HFFc6 (cell line): ENCODE measurements at regions not wholly inside any gene's neighbourhood (a gene's known extent, or its start where the extent isn't known, plus 50 kb on each side); places are given as distances from the start of the nearest gene placed in this dataset.

Experiments
- DNase-seq: peaks from one replicate; pipeline ENCODE4 v3.0.0-alpha.2; 2018
- H3K27ac Mint-ChIP-seq: 2 replicates; pipeline ENCODE4 v1.8.0; 2020; ENCODE audit warnings: mild to moderate bottlenecking, mixed read lengths
- H3K27me3 Mint-ChIP-seq: 2 replicates; pipeline ENCODE4 v1.8.0; 2021; ENCODE audit warnings: mild to moderate bottlenecking, moderate library complexity, mixed read lengths; ENCODE audit not compliant: insufficient read depth
- H3K36me3 Mint-ChIP-seq: 2 replicates; pipeline ENCODE4 v1.8.0; 2021; ENCODE audit warnings: low read depth, mixed read lengths
- H3K4me1 Mint-ChIP-seq: 2 replicates; pipeline ENCODE4 v1.8.0; 2020; ENCODE audit warnings: low read depth, mixed read lengths
- H3K4me3 Mint-ChIP-seq: 2 replicates; pipeline ENCODE4 v1.8.0; 2020; ENCODE audit warnings: mild to moderate bottlenecking, moderate library complexity, mixed read lengths
- H3K9me3 Mint-ChIP-seq: 2 replicates; pipeline ENCODE4 v1.8.0; 2020; ENCODE audit warnings: mild to moderate bottlenecking, mixed read lengths
- TF ChIP-seq, protein P1 (sequence below): fragments of 200-600 bp; sonication (generic); IDR thresholded peaks from 2 replicates; pipeline ENCODE4 v1.5.0; 2021; ENCODE audit warnings: antibody characterized with exemption, mild to moderate bottlenecking

DNA sequence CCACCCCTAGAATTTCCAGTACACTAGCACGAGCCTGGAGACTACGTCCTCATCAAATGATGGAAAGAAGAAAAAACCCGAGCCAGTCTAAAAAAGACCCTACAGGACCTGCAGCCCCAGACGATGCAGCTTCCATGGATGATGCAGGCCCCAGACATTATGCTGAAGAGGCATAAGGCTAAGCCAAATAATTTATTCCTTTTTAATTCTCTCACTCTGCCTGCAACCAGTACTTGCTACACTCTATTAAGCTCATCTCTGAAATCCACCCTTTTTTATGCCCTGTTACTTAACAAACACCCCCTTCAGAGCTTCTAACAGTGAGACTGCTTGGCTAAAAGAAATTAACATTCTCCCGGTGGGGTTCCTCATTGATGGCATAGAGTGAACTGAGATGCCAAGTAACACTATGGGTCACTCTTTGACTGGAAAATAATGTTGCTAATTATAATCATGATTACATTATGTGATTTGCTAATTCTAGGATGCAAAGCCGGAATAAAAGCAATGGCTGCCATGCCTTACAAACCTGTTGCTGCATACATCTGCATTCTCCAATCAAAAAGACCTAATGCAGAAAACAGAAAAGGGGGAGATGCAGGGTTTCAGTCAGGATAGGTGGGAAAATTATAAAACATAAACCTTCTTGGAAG lies 1462.4 kb downstream of the UQCRFS1 start:
- Mint-ChIP-seq H3K4me1 (no peaks in the 10 kb centered on the region), H3K27me3 (peaks cover 2% of the 10 kb centered on the region), H3K36me3 (no peaks in the 10 kb centered on the region), H3K9me3 (peaks cover 4% of the 10 kb centered on the region; the same call in 1 of the 2 replicates), H3K27ac (no peak overlapping the region), H3K4me3 (no peak overlapping the region)
- TF ChIP-seq, protein P1, sequence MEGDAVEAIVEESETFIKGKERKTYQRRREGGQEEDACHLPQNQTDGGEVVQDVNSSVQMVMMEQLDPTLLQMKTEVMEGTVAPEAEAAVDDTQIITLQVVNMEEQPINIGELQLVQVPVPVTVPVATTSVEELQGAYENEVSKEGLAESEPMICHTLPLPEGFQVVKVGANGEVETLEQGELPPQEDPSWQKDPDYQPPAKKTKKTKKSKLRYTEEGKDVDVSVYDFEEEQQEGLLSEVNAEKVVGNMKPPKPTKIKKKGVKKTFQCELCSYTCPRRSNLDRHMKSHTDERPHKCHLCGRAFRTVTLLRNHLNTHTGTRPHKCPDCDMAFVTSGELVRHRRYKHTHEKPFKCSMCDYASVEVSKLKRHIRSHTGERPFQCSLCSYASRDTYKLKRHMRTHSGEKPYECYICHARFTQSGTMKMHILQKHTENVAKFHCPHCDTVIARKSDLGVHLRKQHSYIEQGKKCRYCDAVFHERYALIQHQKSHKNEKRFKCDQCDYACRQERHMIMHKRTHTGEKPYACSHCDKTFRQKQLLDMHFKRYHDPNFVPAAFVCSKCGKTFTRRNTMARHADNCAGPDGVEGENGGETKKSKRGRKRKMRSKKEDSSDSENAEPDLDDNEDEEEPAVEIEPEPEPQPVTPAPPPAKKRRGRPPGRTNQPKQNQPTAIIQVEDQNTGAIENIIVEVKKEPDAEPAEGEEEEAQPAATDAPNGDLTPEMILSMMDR, result no peak
- no peak for DNase-seq

DNA sequence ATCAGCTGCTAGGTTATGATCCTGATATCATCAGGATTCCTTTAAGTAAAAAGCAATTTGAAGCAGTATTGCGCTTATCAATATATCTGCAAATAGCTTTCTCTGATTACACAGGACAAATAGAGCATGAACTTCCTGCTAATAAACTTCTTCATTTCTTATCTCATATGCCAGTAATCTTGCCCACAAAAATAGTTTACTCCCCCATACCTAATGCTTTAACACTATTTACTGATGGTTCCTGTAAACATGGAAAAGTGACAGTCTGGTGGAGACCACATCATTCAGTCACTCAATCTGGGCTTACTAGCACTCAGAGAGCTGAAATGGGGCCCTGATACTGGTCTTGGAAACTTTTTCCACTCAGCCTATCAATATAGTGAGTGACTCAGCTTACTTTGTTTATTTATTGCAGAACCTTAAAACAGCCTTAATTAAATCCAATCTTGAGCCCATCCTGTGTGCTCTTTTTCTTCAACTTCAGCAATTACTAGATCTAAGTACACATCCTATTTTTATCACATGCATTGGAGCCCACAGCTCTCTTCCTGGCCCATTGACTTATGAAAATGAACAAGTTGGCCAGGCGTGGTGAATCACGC lies 1464.3 kb downstream of the UQCRFS1 start:
- peaks cover 2% of the 10 kb centered on the region for H3K36me3 Mint-ChIP-seq
- no peak for DNase-seq
- H3K4me1 Mint-ChIP-seq, result no peaks in the 10 kb centered on the region
- H3K4me3 Mint-ChIP-seq, result no peak overlapping the region
- peaks cover 4% of the 10 kb centered on the region; the same call in 1 of the 2 replicates for H3K9me3 Mint-ChIP-seq
- H3K27ac Mint-ChIP-seq, result no peak overlapping the region
- TF ChIP-seq, protein P1, result no peak
- peaks cover 2% of the 10 kb centered on the region for H3K27me3 Mint-ChIP-seq

DNA sequence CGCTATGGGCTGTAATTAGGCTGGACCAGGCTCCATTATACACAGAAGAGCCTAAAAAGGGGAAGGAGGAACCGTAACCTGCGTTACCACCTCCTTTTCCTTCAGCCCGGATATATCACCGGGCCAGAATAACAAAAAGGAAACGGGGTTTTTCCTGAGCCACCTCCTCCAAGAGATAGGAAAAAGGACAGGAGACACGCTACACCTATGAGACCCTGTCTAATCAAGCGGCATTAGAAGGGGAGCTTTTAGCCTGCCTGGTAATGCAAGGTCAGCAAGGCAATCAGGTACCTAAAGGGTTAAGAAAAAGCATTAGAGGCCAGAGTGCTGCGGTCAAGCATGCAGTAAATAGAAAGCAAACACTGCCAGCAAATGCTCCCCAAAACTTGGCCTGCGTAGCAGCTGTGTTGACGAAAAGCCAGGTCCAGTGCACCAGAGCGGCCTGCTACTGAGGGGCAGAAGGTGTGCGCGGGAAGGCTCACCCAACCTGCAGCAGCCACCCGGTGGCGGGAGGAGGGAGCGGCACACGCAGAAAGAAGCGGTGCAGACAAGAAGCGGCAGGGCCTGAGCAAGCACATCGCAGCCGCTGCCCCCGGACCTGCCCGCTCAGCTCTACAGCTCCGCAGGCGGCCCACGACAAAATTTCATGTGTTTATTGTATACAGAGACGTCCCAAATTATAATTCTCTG lies 1466.1 kb downstream of the UQCRFS1 start:
- no peak overlapping the region for H3K4me3 Mint-ChIP-seq
- peaks cover 4% of the 10 kb centered on the region; the same call in 1 of the 2 replicates for H3K9me3 Mint-ChIP-seq
- no peaks in the 10 kb centered on the region for H3K4me1 Mint-ChIP-seq
- DNase-seq, result no peak
- peaks cover 9% of the 10 kb centered on the region for H3K36me3 Mint-ChIP-seq
- TF ChIP-seq, protein P1, result peak; percentile 26; the same call in 1 of the 2 replicates
- H3K27ac Mint-ChIP-seq, result no peak overlapping the region
- H3K27me3 Mint-ChIP-seq, result peaks cover 2% of the 10 kb centered on the region; the same call in 1 of the 2 replicates

DNA sequence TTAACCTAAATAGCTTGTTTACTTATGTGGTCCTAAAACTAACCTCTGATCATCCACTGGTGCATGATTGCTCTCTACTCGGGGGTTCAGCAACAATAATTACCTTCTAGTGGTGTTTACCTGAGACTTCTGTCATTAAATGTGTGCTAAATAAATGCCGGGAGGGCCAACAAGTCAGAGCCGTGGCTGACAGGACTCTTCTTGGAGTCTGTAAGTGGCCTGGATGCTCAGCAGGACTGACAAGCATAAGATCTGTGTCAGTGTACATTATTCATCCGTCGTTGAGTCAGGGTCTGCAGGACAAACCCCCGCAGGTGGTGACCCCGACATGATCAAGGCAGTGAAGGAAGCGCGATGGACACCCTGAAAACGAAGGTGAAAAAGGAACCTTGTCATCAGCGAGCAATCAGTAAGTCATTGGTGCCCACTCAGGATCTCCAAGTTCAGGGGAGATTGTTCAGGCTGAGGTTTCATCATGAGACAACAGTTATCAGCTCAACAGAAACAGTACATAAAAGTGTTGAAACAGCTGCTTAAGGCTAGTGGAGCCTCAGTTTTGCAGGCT lies 1466.9 kb downstream of the UQCRFS1 start:
- no peak for DNase-seq
- Mint-ChIP-seq H3K27me3 (peaks cover under 1% of the 10 kb centered on the region; the same call in 1 of the 2 replicates), H3K4me1 (no peaks in the 10 kb centered on the region), H3K9me3 (peaks cover 1% of the 10 kb centered on the region; the same call in 1 of the 2 replicates), H3K27ac (no peak overlapping the region), H3K36me3 (peaks cover 12% of the 10 kb centered on the region), H3K4me3 (no peak overlapping the region)
- TF ChIP-seq, protein P1, result no peak

DNA sequence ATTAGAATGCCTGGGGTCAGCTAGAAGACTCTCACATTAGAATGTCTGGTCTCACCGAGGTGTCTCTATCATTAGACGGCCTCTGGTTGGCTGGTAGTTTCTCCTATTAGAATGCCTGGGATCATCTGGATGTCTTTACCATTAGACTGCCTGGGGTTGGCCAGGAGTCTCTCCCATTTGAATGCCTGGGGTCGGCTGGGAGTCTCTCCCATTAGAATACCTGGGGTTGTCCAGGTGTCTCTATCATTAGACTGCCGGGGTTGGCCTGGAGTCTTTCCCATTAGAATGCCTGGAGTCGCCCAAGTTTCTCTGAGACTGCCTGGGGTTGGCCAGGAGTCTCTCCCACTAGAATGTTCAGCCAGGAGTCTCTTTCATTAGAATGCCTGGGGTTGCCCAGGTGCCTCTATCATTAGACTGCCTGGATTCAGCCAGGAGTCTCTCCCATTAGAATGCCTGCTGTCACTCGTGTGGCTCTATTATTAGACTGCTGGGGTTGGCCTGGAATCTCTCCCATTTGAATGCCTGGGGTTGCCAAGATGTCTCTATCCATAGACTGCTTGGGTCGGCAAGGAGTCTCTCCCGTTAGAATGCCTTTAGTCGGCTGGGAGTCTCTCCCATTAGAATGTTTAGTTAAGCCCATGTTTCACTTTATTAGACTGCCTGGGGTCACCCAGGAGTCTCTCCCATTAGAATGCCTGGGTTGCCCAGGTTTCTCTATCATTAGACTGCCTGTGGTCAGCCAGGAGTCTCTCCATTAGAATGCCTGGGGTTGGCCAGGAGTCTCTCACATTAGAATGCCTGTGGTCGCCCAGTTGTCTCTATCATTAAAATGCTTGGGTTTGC lies 1467.8 kb downstream of the UQCRFS1 start:
- Mint-ChIP-seq H3K27me3 (no peaks in the 10 kb centered on the region; the same call in 1 of the 2 replicates), H3K9me3 (no peaks in the 10 kb centered on the region), H3K4me3 (no peak overlapping the region), H3K4me1 (no peaks in the 10 kb centered on the region), H3K27ac (no peak overlapping the region), H3K36me3 (peaks cover 15% of the 10 kb centered on the region)
- TF ChIP-seq, protein P1, result no peak
- DNase-seq, result peak; percentile 24
